GM12875 (cell line): ENCODE measurements at regions not wholly inside any gene's neighbourhood (a gene's known extent, or its start where the extent isn't known, plus 50 kb on each side); places are given as distances from the start of the nearest gene placed in this dataset.

Experiments
- H3K4me3 ChIP-seq: one replicate; pipeline ENCODE4 v1.5.1; 2011; ENCODE audit warnings: low read depth, low read length, control low read depth
- CTCF ChIP-seq: IDR thresholded peaks from 2 replicates; pipeline ENCODE4 v1.5.1; 2011; ENCODE audit warnings: low read depth, mild to moderate bottlenecking, control low read depth, inconsistent platforms, low read length, moderate library complexity, borderline replicate concordance; ENCODE audit not compliant: insufficient read depth

GRCh38 chr14:28875934-28876571 is 109.5 kb downstream of the FOXG1 start:
- H3K4me3 ChIP-seq: no peak overlapping the region
- TF ChIP-seq CTCF: no peak

- no peak for TF ChIP-seq CTCF
- H3K4me3 ChIP-seq: no peak overlapping the region
Observed at GRCh38 chr14:28876572-28876945, 110.0 kb downstream of the FOXG1 start.

- no peak for TF ChIP-seq CTCF
- no peak overlapping the region for H3K4me3 ChIP-seq
Observed at GRCh38 chr14:28877923-28878322, 111.3 kb downstream of the FOXG1 start.

GRCh38 chr14:28879573-28879996 is 113.0 kb downstream of the FOXG1 start:
- no peak overlapping the region for H3K4me3 ChIP-seq
- no peak for TF ChIP-seq CTCF

- no peak for TF ChIP-seq CTCF
- no peak overlapping the region for H3K4me3 ChIP-seq
Observed at GRCh38 chr14:28886940-28887339, 120.4 kb downstream of the FOXG1 start.

- H3K4me3 ChIP-seq: no peak overlapping the region
- no peak for TF ChIP-seq CTCF
Observed at GRCh38 chr14:28895389-28895788, 128.8 kb downstream of the FOXG1 start.

- H3K4me3 ChIP-seq: no peak overlapping the region
- no peak for TF ChIP-seq CTCF
Observed at GRCh38 chr14:28896337-28896736, 129.8 kb downstream of the FOXG1 start.
